OCI-LY3 (cell line): ENCODE measurements at regions not wholly inside any gene's neighbourhood (a gene's known extent, or its start where the extent isn't known, plus 50 kb on each side); places are given as distances from the start of the nearest gene placed in this dataset.

Experiments
- CTCF ChIP-seq: fragments of 200-600, 300-600 bp; sonication (generic); IDR thresholded peaks from 2 replicates; pipeline ENCODE4 v1.5.1; 2014; ENCODE audit warnings: antibody characterized with exemption, low read length, low read depth
- EZH2phosphoT487 ChIP-seq: fragments of 200-600 bp; shearing (Covaris generic); IDR thresholded peaks from 2 replicates; pipeline ENCODE4 v1.6.1; 2018; ENCODE audit warnings: antibody characterized with exemption, mixed run types, low read depth

DNA sequence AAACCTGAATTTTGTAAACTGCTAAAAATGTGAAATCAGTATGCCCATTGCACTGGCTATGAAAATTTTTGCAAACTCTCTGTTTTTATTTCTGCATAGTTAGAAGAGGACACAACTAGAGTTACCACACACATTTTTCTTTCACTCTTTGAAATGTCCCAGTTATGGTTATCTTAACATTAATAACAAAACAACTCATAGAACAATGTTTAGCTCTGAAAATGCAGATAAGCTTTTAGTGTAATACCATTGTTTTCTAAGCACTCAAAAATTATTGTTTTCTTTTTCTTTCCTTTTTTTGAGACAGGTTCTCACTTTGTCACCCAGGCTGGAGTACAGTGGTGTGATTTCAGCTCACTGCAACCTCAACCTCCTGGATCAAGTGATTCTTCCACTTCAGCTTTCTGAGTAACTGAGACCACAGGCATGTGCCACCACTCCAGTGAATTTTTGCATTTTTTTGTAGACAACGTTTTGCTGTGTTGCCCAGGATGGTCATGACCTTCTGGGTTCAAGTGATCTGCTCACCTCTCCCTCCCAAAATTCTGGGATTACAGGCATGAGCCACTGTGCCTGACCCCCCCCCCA lies 1204.5 kb upstream of the ZEB2 start:
- no peak for TF ChIP-seq CTCF
- no peak for TF ChIP-seq EZH2phosphoT487
